ENCODE measurements at regions not wholly inside any gene's neighbourhood (a gene's known extent, or its start where the extent isn't known, plus 50 kb on each side); places are given as distances from the start of the nearest gene placed in this dataset.
"Not testable (repeated sequence)": the region's sequence is repeated elsewhere in the genome, so short reads cannot be mapped to it uniquely, and the experiment has no call there.

DNA sequence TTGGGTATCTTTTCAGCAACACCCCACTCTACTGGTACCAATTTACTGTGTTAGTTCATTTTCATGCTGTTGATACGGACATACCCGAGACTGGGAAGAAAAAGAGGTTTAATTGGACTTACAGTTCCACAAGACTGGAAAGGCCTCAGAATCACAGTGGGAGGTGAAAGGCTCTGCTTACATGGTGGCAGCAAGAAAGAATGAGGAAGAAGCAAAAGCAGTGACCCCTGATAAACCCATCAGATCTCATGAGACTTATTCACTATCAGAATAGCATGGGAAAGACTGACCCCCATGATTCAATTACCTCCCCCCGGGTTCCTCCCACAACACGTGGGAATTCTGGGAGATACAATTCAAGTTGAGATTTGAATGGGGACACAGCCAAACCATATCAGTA is 473.1 kb downstream of the RNF144A start:
- not testable (repeated sequence) for H3K36me3 ChIP-seq (ENCODE audit: control insufficient read depth in 1 of 2, insufficient read depth in 2 of 2, low read length in 2 of 2)

DNA sequence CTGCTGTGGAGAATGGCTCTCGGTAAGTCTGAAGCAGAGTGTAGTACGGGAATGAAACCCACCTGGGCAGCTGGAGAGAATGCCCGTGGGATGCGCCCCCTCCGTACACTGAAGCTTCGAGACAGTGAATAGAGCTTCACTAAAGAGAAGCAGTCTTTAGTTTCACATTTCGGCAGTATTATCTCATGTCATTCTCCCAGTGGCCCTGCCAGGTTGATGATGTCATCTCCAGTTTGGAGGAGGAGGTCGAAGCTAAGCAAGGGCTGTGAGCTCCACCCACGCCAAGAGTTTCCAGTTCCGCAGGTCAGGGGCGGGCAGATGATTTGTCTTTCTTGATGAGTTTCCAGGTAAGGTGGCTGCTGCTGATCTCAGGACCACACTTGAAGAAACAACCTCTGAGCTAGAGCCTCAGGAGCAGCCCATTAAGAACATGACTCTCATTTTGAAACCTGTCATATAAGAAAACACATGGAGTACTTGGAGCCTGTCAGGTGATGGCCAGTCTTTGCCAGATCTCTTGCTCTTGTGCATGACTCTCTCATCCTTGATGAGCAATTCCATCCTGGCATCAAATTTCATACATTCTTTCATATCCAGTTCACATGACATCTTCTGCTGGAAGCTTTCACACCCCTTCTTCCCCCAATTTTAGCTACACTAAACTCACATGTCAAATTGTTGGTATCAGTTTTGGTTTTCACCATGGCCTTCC is 475.0 kb downstream of the RNF144A start:
- H3K9me3 ChIP-seq (ENCODE audit: control insufficient read depth in 1 of 2, low read length in 2 of 2) = no peaks in the 10 kb centered on the region
- H3K27ac ChIP-seq (ENCODE audit: low read length) = no peak overlapping the region
- H3K27me3 ChIP-seq (ENCODE audit: low read depth, low read length) = no peaks in the 10 kb centered on the region
- no peaks in the 10 kb centered on the region for H3K36me3 ChIP-seq (ENCODE audit: control insufficient read depth in 1 of 2, insufficient read depth in 2 of 2, low read length in 2 of 2)
- no peaks in the 10 kb centered on the region for H3K4me1 ChIP-seq (ENCODE audit: control insufficient read depth in 1 of 2, insufficient read depth in 2 of 2, low read length in 2 of 2)
- H3K4me3 ChIP-seq (ENCODE audit: low read depth in 1 of 2, low read length in 2 of 2) = no peak overlapping the region

More for the DNA sequence above, 473.1 kb downstream of the RNF144A start:
- not testable (repeated sequence) for H3K4me1 ChIP-seq (ENCODE audit: control insufficient read depth in 1 of 2, insufficient read depth in 2 of 2, low read length in 2 of 2); H3K27me3 ChIP-seq (ENCODE audit: low read depth, low read length); H3K9me3 ChIP-seq (ENCODE audit: control insufficient read depth in 1 of 2, low read length in 2 of 2); H3K4me3 ChIP-seq (ENCODE audit: low read depth in 1 of 2, low read length in 2 of 2); H3K27ac ChIP-seq (ENCODE audit: low read length)

DNA sequence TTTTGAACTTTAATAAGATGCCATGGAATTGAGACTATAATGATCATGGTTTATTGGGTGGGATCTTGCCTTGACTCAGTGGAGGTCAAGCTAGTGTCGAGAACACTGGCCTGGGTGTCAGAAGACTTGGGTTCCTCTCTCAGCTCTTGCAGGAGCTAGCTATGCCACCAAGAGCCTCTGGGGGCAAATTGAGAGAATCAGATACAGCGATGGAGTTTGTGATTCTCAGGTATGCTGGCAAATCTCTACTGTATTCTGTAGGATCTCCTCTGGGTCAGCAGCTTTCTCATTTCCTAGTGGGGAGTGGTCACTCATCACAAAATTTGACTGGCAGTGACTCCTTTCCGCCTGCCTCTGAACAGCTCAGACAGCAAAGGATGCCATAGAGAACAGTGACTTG is 477.0 kb downstream of the RNF144A start:
- Histone ChIP-seq H3K9me3 (ENCODE audit: control insufficient read depth in 1 of 2, low read length in 2 of 2) (no peaks in the 10 kb centered on the region), H3K4me1 (ENCODE audit: control insufficient read depth in 1 of 2, insufficient read depth in 2 of 2, low read length in 2 of 2) (no peaks in the 10 kb centered on the region), H3K36me3 (ENCODE audit: control insufficient read depth in 1 of 2, insufficient read depth in 2 of 2, low read length in 2 of 2) (no peaks in the 10 kb centered on the region)

DNA sequence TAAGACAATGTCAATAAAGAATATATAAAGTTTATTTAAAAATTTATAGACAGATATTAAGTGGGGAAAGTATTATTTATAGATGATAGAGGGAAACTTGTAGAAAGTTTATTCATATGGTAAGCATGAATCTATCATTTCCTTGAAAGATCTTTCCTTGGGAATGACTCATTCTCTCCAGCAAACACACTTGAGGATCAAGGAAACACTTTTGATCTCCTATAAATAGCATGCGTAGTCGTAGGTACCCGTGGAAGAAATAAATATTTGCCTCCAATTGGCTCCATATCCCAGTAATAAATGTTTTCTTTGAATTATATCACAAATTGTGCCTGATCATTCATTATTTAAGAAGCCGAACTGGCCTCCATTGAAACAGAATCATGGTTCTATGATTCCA is 483.4 kb downstream of the RNF144A start:
- Histone ChIP-seq H3K36me3 (ENCODE audit: control insufficient read depth in 1 of 2, insufficient read depth in 2 of 2, low read length in 2 of 2) (no peaks in the 10 kb centered on the region), H3K9me3 (ENCODE audit: control insufficient read depth in 1 of 2, low read length in 2 of 2) (no peaks in the 10 kb centered on the region), H3K4me3 (ENCODE audit: low read depth in 1 of 2, low read length in 2 of 2) (no peak overlapping the region), H3K27ac (ENCODE audit: low read length) (no peak overlapping the region), H3K27me3 (ENCODE audit: low read depth, low read length) (no peaks in the 10 kb centered on the region), H3K4me1 (ENCODE audit: control insufficient read depth in 1 of 2, insufficient read depth in 2 of 2, low read length in 2 of 2) (no peaks in the 10 kb centered on the region)

More for the DNA sequence above, 477.0 kb downstream of the RNF144A start:
- Histone ChIP-seq H3K27me3 (ENCODE audit: low read depth, low read length) (no peaks in the 10 kb centered on the region), H3K27ac (ENCODE audit: low read length) (no peak overlapping the region), H3K4me3 (ENCODE audit: low read depth in 1 of 2, low read length in 2 of 2) (no peak overlapping the region)

DNA sequence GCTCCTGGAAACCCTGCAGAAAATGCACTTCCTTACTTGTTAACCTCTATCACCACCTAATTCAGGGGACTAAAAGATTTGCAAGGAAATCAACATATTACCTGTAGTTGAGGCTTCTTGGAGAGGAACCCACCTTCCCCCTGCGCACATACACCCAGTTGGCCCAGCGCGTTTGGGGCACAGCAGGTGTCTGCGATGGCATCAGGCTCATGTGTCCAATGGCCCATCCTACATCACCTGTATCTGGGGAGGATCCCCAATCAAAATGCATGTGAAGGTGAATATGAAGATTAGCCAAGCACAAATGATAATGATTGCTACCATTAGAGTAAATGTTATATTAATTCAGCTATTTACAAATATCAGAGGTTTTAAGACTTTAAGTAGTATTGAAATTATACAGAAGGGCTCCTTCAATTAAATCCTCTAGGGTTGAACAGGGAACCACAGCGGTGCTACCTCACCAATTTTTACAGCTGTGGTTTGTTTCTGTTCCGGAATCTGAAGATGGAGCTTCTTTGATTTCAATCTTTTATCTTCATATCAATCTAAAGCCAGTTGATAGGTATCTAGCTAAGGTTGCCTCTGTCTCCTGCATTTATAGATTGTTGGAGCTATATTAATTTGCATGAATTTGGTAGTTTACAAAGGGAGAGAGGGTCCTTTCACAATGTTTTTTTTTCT is 486.0 kb downstream of the RNF144A start:
- no peak overlapping the region for H3K4me3 ChIP-seq (ENCODE audit: low read depth in 1 of 2, low read length in 2 of 2)
- H3K27ac ChIP-seq (ENCODE audit: low read length) = no peak overlapping the region
- no peaks in the 10 kb centered on the region for H3K27me3 ChIP-seq (ENCODE audit: low read depth, low read length)
- no peaks in the 10 kb centered on the region for H3K9me3 ChIP-seq (ENCODE audit: control insufficient read depth in 1 of 2, low read length in 2 of 2)
- no peaks in the 10 kb centered on the region for H3K4me1 ChIP-seq (ENCODE audit: control insufficient read depth in 1 of 2, insufficient read depth in 2 of 2, low read length in 2 of 2)
- no peaks in the 10 kb centered on the region for H3K36me3 ChIP-seq (ENCODE audit: control insufficient read depth in 1 of 2, insufficient read depth in 2 of 2, low read length in 2 of 2)

DNA sequence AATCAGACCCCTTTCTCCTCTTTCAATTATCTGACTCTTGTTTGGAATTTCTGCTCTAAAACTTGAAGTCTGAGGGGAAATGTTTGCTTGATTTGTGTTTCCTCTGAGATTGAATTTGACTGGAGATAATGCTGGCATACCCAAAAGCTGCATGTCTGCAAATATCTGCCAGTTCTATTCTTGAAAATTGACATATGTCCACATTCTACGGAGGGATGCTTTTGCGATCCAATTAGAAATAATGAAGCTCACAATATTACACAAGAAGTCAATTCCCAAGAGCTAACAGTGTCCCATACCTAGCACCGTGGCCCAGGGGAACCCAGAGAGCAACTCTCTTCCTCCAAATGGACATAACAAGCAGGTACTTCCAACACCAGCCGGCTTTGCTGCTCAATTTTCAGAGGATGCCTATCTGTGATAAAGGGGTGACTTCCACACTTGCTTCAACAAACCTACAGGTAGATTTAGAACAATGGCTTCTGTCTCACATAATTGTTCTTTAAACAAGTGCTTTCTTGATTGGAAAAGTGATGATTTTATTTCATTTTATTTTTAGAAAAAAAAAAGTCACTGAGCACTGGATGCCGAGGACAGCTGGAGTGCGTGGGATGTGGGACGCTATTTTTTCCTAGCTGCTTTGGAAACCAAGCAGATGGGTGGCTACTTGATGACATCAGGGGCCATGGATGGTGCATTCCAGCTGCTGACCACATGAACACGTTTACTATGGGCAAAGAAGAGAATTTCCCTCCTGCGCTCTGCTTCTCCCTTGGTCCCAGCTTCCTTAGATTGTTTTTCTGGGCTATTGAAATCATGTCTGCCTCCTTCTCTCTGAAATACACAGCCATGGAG is 488.9 kb downstream of the RNF144A start:
- Histone ChIP-seq H3K27me3 (ENCODE audit: low read depth, low read length) (no peaks in the 10 kb centered on the region), H3K4me3 (ENCODE audit: low read depth in 1 of 2, low read length in 2 of 2) (no peak overlapping the region), H3K27ac (ENCODE audit: low read length) (no peak overlapping the region), H3K9me3 (ENCODE audit: control insufficient read depth in 1 of 2, low read length in 2 of 2) (no peaks in the 10 kb centered on the region), H3K4me1 (ENCODE audit: control insufficient read depth in 1 of 2, insufficient read depth in 2 of 2, low read length in 2 of 2) (no peaks in the 10 kb centered on the region), H3K36me3 (ENCODE audit: control insufficient read depth in 1 of 2, insufficient read depth in 2 of 2, low read length in 2 of 2) (no peaks in the 10 kb centered on the region)

DNA sequence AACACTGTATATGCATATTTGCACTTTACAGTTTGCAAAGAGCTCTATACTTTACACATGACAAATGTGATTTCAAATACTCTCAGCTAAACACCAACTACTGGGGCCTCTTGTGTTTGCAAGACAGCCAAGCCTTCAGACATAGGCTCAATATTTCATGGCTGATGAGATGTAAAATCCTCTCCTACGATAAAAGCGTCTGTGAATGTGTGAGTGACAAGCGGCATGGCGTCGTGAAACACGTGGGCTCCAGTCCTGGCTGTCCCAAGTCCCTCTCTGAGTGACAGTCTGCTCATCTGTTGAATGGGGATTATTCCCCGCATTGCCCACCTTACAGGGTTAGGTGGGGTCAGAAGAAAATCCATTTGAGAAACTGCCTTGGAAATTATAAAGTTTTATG is 489.8 kb downstream of the RNF144A start:
- H3K4me3 ChIP-seq (ENCODE audit: low read depth in 1 of 2, low read length in 2 of 2) = no peak overlapping the region
- no peaks in the 10 kb centered on the region for H3K9me3 ChIP-seq (ENCODE audit: control insufficient read depth in 1 of 2, low read length in 2 of 2)
- H3K4me1 ChIP-seq (ENCODE audit: control insufficient read depth in 1 of 2, insufficient read depth in 2 of 2, low read length in 2 of 2) = no peaks in the 10 kb centered on the region
- H3K36me3 ChIP-seq (ENCODE audit: control insufficient read depth in 1 of 2, insufficient read depth in 2 of 2, low read length in 2 of 2) = no peaks in the 10 kb centered on the region
- no peak overlapping the region for H3K27ac ChIP-seq (ENCODE audit: low read length)
- H3K27me3 ChIP-seq (ENCODE audit: low read depth, low read length) = no peaks in the 10 kb centered on the region

DNA sequence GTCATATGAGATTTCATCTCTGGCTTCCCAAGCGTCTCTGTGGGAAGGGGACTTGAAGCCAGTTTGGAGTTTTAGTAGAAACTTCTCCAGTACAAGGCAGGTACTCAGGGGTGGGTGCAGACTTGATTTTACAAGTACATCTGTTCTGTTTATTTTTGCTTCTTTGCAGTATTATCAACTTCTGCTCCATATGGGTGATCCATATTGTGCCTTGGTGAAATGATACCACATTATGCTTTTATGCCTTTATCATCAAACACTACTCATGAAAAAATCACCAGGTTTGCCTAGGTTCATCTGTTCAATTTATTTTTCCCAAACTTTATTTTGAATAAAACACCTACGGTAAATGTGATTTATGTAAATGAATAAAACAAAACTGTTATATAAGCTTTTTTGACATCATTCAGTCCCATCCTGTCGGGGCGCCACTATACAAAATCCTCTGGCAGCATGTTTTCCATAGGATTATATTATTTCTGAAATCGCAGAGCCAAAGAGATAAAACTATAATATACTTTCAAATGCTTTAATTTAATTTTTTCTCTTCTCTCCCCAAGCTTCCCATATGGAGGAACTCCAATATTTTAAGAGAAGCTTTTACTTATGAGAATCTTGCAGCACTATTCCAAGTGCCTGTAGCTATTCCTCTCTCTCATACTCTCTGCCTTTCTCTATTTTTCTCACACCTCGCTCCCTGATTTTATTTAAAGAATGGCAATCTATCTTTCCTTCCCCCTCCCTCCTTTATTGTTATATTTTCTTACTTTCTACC is 490.9 kb downstream of the RNF144A start:
- Histone ChIP-seq H3K36me3 (ENCODE audit: control insufficient read depth in 1 of 2, insufficient read depth in 2 of 2, low read length in 2 of 2) (no peaks in the 10 kb centered on the region), H3K4me3 (ENCODE audit: low read depth in 1 of 2, low read length in 2 of 2) (no peak overlapping the region), H3K9me3 (ENCODE audit: control insufficient read depth in 1 of 2, low read length in 2 of 2) (no peaks in the 10 kb centered on the region), H3K4me1 (ENCODE audit: control insufficient read depth in 1 of 2, insufficient read depth in 2 of 2, low read length in 2 of 2) (no peaks in the 10 kb centered on the region), H3K27ac (ENCODE audit: low read length) (no peak overlapping the region), H3K27me3 (ENCODE audit: low read depth, low read length) (no peaks in the 10 kb centered on the region)

DNA sequence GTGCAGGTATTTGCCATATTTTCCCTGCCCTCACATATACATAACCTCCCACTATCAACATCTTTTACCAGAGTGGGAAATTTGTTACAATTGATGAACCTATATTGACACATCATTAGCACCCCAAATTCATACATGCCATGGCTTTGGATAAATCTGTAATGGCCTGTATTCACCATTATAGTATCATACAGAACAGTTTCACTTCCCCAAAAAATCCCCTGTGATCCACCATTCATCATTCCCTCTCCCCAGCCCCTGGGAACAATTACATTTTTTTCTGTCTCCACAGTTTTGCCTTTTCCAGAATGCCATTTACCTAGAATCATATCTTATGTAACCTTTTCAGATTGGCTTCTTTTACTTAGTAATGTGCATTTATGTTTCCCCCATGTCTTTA is 494.5 kb downstream of the RNF144A start:
- Histone ChIP-seq H3K36me3 (ENCODE audit: control insufficient read depth in 1 of 2, insufficient read depth in 2 of 2, low read length in 2 of 2) (no peaks in the 10 kb centered on the region), H3K27ac (ENCODE audit: low read length) (no peak overlapping the region), H3K9me3 (ENCODE audit: control insufficient read depth in 1 of 2, low read length in 2 of 2) (no peaks in the 10 kb centered on the region), H3K27me3 (ENCODE audit: low read depth, low read length) (no peaks in the 10 kb centered on the region), H3K4me1 (ENCODE audit: control insufficient read depth in 1 of 2, insufficient read depth in 2 of 2, low read length in 2 of 2) (no peaks in the 10 kb centered on the region), H3K4me3 (ENCODE audit: low read depth in 1 of 2, low read length in 2 of 2) (no peak overlapping the region)

DNA sequence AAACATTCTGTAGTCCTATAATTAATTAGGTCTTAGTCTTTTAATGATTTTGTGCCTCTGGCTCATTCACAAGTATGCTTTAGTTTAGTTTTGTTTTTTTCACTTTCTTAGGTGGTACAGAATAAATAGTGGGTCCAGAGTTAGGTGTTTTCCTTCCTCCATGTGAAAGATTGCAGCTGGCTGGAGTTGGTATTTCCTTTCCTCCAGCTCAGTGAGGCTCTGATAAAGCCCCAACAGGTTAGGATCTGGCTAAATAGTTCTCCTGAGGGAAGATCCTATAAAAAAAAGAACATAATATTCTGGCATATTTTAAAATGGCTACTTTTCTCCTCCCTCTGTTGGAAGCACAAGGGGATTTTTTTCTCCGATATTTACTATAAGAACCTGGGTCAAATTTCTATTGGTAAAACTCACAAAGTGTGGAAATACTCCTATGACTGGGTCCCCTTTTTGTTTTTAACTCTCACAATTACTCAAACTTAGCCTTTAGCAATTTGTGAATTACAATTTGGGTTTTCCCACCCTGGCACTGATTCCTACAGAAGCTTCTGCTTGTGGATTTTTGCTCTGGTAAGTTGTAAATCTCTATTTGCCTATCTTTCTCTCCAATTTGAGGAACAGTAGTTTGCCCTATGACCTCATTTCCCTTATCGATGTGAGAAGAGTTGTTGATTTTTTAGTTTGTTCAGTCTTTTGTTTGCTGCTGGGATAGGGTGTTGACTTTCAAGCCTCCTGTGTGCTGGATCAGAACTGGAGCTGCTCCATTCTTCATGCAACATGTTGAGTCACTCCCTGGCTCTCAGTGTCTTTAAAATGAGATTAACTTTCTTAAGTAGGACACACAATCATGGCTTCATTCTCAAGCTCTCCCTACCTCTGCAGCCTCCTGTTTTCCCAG is 500.9 kb downstream of the RNF144A start:
- Histone ChIP-seq H3K36me3 (ENCODE audit: control insufficient read depth in 1 of 2, insufficient read depth in 2 of 2, low read length in 2 of 2) (no peaks in the 10 kb centered on the region), H3K27me3 (ENCODE audit: low read depth, low read length) (no peaks in the 10 kb centered on the region), H3K9me3 (ENCODE audit: control insufficient read depth in 1 of 2, low read length in 2 of 2) (no peaks in the 10 kb centered on the region), H3K4me3 (ENCODE audit: low read depth in 1 of 2, low read length in 2 of 2) (no peak overlapping the region), H3K4me1 (ENCODE audit: control insufficient read depth in 1 of 2, insufficient read depth in 2 of 2, low read length in 2 of 2) (peaks cover 0 to 1% of the 10 kb centered on the region in 2 donors), H3K27ac (ENCODE audit: low read length) (no peak overlapping the region)

Measured in muscle layer of duodenum (tissue), 2 donors.